Stimulated activated naive CD4-positive, alpha-beta T cell (primary cell): ENCODE measurements at regions not wholly inside any gene's neighbourhood (a gene's known extent, or its start where the extent isn't known, plus 50 kb on each side); places are given as distances from the start of the nearest gene placed in this dataset.

ENCODE experiments used
- DNase-seq, 6 experiments: peaks; one replicate each; lab custom pipeline; 2025; lab: John Stamatoyannopoulos, UW

DNA sequence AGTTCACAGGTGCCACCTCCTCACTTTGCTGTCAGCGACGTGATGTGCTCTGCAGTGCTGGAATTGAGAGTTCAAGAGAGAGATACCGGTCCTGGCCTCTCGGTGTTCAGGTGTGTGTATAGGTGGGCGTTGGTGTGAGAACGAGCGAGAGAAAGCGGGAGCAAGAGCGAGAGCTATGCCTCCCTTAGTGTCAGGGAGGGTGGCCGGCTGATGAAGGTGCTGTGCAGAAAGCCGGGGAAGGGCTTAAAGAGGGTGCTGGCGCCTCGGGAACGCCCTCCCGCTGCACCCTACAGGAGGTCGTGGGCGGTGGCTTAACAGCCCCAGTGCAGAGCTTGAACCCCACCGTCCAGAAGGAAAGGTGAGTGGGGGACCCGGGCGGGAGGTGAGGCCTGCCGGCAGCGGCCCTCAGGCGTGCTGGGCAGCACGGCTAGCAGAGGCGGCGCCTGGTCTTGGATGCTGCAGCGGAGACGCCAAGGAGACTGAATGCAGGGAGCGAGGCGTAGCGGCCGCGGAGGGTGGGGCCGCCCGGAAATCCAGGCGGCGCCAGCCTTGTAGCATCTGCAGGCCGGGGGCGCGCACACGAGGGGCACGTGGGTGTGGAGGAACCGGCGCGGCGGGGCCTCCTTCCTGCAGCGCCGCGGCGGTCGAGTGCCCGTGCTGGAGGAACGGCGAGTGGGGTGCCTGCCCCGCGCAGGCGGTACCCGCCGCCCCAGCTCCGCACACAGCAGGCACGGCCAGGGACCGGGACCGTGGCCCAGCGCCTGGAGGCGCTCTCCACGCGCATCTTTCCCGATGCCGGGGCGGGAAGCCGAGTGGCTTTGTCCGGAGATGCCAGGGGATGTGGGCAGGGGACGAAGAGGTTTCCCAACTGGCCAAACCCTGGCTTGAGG lies 246.8 kb upstream of the TOPAZ1 start:
- peak in 1 of 6 experiments; percentile 2 for DNase-seq

GRCh38 chr3:43995547-43996378 lies 245.9 kb upstream of the TOPAZ1 start:
- peak in 1 of 6 experiments; percentile 19 for DNase-seq

DNA sequence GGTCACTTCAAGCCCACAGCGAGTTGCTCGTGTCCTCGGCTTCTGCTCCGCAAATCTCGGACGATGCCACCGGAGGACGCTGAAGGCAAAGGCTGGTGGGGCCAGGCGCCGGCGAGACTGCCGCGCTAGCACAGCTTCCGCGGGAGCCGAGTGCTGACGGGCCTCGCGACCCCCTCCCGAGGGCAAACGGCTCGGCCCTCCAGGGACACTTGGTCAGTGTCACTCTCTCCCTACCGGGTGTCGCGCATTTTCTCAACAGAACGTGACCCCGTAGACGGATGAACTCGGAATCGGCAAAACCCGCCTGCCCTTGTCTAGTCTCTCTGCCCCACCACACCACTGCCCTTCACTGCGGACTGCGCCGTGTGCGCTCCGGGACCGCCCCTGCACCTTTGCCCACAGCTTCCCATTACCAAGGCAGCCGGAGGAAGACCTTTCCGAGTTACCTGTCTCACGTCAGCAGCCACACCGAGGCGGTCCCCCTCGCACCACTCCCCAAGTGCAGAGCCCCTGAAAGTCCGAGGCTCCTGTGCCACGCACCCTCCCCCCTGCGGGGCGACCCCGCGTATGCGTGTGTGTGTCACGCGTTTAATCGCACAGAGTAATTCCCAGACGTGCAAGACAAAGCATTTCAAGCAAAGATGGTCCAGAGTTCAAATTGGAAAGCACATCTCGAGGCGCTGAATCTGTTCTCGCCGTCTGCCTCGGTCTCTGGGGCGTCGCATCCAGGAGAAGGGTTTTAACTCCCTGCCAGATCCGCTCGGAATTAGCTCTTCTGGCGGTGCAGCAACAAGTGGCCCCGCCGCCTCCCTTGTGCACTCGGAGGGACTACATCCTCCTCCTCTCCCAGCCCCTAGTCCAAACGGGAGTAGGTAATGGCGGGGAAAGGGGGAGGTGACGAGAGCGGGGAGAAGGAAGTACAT lies 245.0 kb upstream of the TOPAZ1 start:
- DNase-seq: peak in 1 of 6 experiments; percentile 19

- no peak for DNase-seq
Observed at GRCh38 chr3:43997316-43997715, 244.4 kb upstream of the TOPAZ1 start.

GRCh38 chr3:43997788-43998369 lies 243.8 kb upstream of the TOPAZ1 start:
- DNase-seq: no peak

DNA sequence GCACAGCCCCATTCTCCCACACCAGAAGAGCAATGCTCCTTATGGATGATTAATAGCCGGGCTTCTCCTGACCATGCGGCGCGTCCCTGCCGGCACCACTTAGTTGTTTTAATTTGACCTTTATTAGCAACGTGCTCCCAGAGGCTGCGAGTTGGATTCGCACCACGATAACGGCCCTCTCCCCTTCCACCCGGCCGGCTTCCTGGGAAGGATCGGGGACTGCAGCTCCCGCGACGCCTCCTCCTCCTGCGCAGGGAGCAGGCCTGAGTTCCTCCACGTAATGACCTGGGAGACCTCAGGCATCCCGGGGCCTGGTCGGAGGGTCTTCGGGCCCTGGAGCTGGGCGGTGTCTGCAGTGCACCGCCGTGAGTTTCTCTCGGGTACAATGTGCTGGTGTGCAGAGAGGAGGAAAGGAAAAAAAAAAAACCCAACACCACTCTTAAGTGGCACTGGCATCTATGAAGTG lies 243.3 kb upstream of the TOPAZ1 start:
- DNase-seq: no peak

DNA sequence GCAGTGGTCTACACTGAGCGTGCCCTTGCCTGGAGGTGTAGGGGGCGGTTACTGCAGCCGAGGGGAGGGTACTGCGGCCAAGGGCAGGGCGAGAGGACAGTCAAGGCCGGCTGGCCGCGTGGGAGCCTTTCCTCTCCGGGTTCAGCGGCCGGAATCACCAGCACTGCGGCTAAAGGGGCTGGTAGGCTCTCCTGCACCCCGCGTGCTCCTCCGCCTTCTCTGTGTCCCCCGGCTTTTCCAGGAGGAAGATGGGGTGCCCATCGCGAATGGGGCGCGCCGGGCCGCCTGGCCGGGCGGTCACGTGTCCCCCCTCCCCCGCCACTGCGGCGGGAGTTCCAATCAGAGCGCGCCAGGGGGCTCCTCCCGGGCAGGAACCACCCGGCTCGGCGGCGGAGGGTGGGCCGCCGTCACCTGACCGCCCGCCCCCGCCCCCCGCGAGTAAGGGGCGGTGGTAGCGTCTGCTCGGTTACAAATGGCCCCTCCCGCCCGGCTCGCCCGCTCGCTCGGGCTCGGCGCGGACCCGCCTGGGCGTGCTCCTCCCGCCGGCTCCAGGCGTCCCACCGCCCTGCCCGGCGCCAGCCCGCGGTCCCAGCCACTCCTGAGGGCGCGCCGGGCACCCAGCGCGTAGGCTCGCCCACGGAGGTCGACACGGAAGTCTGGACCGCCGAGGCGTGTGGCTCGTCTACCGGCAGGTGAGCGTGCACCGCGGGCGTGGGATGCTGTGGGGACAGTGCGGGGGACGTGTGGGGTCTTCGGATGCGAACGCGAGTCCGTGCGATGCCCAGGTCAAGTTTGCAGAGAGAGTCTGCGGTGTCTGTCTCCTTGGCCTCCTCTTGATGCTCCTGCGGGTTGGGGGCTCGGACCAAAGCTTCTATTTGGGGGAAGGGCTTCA lies 242.6 kb upstream of the TOPAZ1 start:
- peak in 1 of 6 experiments; percentile 2 for DNase-seq

GRCh38 chr3:43999728-44000319 lies 241.9 kb upstream of the TOPAZ1 start:
- DNase-seq: no peak

GRCh38 chr3:44000586-44000985 lies 241.1 kb upstream of the TOPAZ1 start:
- DNase-seq: no peak

GRCh38 chr3:44001072-44001471 lies 240.6 kb upstream of the TOPAZ1 start:
- no peak for DNase-seq

GRCh38 chr3:44003801-44004200 lies 237.9 kb upstream of the TOPAZ1 start:
- DNase-seq: no peak

DNA sequence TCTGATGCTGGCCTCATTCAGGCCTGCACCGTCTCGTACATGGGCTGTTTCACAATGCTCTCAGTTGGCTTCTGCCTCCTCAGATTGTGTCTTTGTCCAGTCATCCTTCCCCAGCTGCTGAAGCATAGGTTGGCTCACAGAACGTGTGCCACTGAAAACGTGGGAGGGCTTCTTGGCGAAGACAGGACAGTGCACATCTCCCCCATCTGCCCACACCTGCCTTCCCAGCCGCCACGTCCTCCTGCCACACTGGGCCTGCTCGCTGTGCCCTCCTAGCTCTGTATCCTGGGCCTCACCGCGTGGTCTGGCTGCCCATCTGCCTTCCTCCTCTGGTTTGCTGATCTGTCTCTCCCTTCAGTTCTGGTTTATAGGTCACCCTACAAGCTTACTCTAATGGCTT lies 230.0 kb upstream of the TOPAZ1 start:
- DNase-seq: no peak

GRCh38 chr3:44012160-44012899 lies 229.4 kb upstream of the TOPAZ1 start:
- no peak for DNase-seq

- no peak for DNase-seq
Observed at GRCh38 chr3:44013967-44014366, 227.7 kb upstream of the TOPAZ1 start.

- DNase-seq: no peak
Observed at GRCh38 chr3:44015170-44015569, 226.5 kb upstream of the TOPAZ1 start.

- DNase-seq: no peak
Observed at GRCh38 chr3:44016818-44017217, 224.9 kb upstream of the TOPAZ1 start.

DNA sequence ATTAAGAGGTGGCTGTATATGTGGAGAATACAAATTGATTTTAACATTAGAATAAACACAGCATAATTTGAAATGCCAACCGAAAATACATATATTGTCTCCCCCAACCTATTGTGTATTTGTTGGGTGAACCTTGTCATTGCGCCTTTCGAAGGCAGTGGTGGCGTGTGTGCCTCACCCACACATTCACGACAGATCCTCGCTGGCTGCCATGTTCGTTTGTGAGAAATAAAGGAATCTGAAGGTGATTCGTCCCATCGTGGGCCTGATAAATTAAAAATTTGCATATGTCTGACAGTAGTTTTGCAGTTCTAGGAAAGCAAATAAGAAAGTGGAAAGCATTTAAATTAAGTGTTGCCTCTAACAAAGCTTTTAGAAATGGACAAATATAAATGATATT lies 222.8 kb upstream of the TOPAZ1 start:
- no peak for DNase-seq

GRCh38 chr3:44019736-44020135 lies 221.9 kb upstream of the TOPAZ1 start:
- DNase-seq: no peak

GRCh38 chr3:44020143-44020542 lies 221.5 kb upstream of the TOPAZ1 start:
- DNase-seq: no peak
